HG03175 (cell line): ENCODE measurements at regions not wholly inside any gene's neighbourhood (a gene's known extent, or its start where the extent isn't known, plus 50 kb on each side); places are given as distances from the start of the nearest gene placed in this dataset.

Experiments
- ATAC-seq: cut with Tn5 transposase; IDR thresholded peaks from one replicate; pipeline ENCODE4 v1.9.1; 2021; ENCODE audit warnings: mild to moderate bottlenecking, moderate library complexity; ENCODE audit not compliant: unreplicated experiment

DNA sequence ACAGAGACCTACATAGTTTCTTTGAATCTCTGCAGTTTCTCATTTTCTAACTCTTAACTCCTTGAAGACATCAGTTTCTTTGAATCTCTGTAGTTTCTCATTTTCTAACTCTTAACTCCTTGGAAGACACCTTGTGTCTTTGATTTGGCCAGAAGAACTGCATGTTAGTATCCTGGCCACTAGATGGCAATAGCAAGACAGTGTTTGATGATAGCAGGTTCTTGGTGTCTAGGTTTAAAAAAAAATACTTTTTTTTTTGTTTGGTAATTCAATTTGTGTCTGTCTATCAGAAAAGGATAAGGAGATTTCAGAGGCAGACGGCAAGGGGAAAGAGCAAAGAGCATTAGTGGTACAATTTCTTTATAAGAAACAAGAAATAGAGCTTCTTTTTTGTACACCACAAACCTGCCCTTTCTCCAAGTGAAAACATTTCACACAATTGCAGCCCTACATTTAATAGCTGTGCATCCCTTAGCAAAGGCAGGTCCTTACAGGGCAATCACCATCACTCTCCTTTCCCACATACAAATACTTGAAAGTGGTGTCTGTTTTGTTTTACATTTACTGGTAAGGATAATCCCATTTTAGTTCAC is 1324.9 kb upstream of the CDH8 start:
- peak; percentile 76 for ATAC-seq

DNA sequence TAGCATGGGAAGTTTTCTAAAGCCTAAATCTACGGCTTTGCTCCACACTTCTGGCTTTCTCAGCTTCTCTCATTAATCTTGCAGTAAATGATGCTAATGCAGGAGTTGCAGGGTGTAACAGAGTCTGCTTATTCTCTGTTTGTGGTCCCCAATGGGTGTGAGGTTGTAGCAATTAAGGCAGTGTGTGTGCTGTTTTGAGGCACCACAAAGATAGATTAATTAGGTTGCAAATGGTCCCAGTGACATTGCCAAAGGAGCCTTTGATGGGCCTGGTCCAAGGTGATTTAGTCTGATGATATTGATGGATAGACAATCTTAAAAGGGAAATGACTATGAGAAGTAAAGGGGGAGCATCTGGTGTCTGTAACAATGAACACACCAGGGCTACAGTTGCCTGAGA is 1313.7 kb upstream of the CDH8 start:
- no peak for ATAC-seq

DNA sequence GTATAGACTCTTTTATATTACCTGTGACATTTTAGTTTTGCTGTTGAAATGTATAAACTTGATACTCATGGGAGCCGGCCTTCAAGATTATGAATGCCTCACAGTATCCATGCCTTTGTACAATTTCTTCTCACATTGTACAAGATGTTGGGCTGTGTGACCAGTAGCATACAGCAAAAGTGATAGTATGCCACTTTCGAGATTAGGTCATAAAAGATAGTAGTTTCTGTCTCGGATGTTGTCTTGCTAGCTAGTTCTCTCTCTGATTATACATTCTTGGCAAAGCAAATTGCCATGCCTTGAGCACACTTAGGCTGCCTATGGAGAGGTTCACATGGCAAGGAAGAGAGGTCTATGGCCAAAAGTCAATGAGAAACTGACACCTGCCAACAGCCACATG is 1309.8 kb upstream of the CDH8 start:
- ATAC-seq: no peak

DNA sequence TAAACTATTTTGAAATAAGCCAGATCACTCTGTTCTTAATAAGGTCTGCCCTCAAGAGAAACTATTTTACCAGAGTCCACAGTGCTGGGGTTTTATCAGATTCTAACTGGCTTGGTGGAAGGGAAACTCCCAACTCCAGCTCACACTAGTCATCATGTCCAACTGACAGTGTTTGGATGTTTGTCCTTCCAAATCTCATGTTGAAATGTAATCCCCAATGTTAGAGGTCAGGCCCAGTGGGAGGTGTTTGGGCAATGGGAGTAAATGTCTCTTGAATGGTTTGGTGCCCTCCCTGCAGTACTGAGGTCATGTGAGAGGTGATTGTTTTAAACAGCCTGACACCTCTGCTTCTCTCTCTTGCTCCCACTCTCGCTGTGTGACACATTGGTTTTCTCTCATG is 1301.0 kb upstream of the CDH8 start:
- ATAC-seq: no peak

DNA sequence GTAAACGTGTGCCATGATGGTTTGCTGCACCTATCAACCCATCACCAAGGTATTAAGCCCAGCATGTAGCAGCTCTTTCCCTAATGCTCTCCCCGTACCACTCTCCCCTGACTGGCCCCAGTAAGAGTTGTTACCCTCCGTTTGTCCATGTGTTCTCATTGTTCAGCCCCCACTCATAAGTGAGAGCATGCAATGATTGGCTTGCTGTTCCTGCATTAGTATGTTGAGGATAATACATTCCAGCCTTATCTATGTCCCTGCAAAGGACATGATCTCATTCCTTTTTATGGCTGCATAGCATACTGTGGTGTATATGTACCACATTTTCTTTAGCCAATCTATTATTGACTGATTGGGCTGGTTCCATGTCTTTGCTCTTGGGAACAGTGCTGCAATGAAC is 1294.9 kb upstream of the CDH8 start:
- ATAC-seq: no peak

DNA sequence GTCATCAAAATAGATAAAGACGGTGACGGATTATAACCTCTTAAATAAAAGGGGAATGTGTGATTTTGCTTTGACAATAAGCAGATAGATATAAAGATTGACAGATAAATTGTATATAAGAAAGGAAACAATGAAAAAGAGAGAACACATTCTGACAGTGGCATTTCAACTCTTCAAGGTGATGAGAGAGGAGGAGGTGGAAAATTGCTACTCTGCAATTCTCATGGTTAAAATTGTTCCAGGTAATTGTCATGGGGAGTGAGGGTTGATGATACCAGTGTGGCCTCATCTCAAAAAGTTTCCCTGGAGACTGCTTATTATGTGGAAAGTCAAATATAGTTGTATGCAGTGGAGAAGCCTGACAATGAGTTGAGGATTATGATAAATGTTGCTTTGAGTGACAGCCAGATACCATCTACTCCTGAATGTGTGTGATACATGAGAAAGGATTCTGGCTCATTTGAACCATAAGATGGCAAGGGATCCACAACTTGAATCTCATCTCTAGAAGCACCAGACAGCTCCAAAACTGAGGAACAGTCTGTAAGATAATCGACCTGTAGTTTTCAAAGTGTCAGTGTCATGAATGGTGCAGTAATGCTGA is 1290.6 kb upstream of the CDH8 start:
- no peak for ATAC-seq

DNA sequence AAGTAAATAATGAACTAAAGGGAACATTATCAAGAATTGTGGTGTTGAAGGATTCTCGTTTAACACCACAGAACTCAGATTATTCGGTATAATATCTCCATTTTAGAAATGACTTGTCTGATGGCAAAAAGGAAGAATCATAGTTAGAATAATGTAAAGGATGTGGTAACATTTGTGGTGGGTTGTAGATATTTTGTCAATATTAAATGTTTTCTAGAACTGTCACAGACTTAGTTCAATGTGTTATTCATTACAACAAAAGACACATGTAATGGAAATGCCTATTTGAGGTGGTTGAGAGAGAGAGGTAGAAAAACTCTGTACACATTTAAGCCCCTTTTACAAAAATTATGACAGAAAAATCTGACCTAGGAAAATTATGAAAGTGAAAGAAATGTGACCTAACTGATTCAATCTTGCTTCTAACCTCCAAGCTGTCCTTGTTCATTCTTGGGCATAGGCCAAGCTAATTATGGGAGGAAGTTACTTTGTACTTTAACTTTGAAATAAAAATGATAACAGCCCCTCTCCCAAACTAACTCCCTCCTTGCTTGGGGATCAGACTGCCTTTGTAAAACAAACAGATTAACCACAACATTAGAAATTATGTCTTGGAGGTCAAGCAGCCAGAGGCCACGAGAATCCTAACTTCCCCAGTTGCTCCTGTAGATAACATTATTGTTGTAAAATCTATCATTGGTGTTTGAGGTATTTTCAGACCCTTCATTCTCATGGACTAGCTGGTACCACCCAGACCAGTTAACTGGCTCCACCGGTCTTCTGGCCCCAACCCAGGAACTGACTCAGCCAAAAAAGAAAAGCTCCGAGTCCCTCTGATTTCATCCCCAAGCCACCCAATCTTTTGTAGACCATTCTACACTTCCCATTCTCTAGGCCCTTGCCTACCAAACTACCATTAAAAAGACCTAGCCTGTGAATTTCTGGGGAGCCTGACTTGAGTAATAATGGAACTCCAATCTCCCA is 1287.8 kb upstream of the CDH8 start:
- no peak for ATAC-seq

DNA sequence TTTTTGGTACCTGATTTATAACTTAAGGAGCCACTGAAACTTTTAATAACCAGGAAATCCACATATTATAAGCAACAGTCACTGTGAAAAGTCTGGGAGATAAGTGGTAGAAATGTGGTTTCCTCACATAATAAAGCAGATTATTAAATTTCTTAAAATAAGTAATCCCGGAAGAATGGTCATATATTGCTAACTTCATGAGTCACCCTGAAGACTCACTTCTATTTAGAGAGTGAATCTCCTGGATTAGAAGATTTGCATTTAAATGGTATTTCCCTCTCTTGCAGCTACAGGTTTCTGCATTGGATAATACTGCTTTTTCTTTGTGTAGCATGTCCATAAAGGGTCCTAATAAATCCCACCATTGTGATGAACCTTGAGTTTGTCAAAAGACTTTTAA is 1286.8 kb upstream of the CDH8 start:
- ATAC-seq: no peak

DNA sequence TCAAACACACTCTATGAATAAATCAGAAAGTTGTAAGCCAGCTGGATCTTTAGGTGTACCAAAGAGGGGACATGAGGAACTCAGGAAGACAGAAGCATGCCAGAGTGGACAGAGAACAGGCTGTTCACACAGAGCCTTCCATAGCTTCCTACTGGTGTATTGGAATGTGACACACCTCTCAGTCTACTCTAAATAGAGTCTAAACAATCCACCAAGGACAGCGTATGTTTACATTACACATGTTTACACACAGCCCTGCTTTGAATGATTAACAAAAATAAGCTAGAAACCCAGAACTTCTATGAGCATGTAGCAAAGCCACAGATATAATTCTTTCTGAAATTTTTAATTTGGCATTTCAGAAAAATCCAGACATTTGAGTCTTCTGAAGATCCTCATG is 1279.0 kb upstream of the CDH8 start:
- ATAC-seq: no peak

DNA sequence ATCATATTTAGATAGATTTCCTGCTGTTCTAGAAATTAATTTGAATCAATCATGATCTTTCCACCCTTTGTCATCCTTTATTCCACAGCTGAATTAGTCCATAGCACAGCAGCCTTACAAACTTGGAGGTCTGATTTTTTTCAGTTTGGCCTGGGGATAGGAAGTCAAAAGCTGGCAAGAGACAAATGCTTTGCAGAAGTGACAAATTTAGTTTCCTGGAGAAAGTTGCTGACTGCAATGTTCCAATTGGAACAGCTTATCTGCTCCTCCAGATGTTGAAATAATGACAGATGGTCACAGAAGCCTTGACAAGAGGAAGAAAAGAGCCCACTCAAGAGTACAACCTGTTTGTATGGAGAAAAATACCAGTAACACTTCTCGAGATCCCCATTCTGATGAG is 1276.1 kb upstream of the CDH8 start:
- ATAC-seq: no peak

DNA sequence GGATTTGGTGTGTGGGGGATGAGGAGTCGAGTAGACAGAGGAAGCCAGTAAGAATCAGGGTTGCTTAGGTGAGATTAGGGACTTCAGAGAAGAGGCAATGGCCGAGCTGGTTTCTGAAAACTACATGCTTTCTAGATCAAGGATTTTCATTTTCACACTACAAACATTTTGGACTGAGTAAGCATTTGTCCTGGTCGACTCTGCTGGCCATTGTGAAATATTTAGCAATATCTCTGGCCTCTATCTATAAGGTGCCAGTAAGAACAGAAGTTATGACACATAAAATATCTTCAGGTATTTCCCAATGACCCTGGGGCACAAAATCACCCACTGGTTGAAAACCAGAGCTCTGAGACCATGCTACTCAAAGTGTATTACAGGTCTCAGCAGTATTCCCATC is 1275.1 kb upstream of the CDH8 start:
- ATAC-seq: no peak

DNA sequence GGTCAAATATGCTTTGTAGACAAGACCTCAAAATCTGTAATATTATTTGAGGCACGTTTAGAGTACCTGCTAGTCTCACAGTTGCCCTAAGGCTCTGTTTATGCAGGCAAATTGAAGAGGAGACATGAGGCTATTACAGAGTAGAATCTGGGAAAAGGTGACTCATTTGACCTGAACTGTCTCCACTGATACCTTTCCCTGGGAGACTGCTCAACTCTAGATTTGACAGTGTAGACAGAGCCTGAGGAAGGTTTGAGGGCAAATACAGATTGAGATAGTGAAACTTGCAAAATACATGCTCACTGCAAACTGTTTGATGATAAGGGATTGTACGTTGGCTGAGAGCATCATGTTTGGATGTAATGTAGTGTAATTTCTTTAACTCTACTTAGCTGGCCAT is 1266.6 kb upstream of the CDH8 start:
- no peak for ATAC-seq

DNA sequence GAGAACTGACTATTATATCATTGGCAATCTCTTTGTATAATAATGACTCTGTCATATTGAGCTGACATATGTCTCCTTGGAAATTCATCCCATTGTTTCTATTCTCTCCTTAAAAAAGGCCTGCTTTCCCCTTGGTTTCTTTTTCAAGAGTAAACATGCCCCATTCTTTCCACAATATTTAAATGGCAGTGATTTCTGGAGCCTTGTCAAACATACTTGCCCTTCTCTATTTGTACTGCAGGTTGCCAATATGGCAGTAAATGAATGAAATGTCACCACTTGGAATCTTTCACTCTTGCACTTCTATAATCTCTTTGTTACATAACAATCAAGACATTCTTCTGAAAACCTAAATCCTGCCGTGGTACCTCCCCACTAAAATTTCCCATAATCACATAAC is 1265.1 kb upstream of the CDH8 start:
- ATAC-seq: no peak

DNA sequence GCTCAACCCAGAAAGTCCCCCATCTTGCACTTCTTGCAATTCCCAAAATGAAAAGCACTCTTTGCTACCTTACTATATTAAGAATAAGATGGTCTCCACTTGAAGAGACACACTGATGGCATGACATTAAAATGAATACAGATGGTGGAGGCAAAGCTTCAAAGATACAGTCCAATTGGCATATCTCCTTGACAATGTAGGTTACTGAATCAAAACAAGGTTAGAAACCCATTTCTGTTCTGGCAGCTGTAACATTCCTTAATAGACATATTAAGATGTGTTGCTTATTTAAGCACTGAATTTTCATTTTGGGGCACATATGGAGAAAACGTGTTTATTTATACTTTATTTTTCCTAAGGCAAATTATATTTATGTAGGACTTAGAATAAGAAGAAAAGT is 1262.8 kb upstream of the CDH8 start:
- ATAC-seq: no peak

DNA sequence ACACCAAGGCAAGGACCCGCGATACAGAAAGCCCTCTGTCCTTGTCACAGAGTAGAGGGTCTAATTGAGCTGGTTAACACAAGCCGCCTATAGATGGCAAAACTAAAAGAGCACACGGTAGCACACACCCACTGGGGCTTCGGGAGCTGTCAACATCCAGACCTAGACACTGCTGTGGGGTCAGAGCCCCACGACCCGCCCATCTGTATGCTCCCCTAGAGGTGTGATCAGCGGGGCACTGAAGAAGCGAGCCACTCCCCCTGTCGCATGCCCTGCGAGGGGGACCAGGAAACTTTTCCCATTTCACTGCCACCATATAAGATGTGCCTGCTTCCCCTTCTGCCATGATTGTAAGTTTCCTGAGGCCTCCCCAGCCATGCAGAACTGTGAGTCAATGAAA is 1255.8 kb upstream of the CDH8 start:
- ATAC-seq: no peak

DNA sequence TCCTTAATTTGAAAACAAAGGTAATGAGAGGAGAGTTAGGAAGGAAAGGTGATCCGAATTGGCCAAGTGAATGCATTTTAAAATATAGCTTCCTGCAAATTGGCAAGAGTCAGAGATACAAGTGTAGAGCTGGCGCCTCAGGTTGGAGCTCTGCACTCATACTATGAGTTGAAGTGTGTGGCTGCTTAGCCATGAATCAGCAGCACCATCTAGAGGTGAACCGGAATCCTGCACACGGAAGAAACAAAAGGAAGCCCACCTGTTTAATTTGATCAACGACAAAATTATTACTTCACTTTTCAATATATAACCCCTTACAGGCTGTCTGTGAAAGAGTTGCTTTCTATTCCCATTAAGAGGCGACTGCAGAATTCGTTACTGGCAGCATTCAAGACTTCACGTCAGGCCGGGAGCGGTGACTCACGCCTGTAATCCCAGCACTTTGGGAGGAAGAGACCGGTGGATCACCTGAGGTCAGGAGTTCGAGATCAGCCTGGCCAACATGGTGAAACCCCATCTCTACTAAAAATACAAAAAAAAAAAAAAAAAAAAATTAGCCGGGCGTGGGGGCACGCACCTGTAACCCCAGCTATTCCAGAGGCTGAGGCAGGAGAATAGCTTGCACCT is 1253.7 kb upstream of the CDH8 start:
- no peak for ATAC-seq

DNA sequence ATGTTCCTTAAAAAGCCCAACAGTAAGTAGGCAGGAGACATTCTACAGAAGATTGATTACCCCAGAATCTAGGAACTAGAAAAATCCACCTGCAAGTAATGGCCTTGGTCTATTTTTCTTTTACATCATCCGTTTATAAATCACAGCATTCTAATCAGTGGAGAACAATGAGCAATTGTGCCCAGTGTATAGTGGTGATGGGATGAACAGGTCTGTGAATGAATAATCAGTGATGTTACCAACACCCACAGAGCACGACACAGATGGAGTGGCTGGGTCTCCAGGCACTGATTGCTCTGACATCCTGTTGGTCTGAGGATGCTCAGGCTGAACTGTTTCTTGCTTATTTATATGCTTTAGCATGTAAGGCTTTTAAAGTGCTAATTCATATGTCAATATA is 1251.2 kb upstream of the CDH8 start:
- ATAC-seq: no peak

DNA sequence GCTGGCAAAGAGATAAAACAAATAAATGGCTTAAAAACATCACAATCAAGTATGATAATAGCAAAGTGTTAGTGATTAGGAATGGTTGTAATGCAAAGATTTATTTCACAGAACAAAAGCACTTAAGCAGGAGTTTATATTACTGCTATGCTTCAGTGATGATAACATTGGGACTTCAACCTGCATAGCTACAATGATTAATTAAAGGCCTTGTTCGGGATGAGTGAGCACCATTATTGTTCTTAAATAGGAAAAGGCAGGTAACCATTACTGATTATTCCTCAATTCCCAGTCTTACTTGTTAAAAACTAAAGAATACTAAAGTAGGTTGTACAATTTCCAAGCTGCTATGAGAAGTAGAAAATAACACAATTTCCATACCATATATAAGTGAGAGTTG is 1247.5 kb upstream of the CDH8 start:
- no peak for ATAC-seq

DNA sequence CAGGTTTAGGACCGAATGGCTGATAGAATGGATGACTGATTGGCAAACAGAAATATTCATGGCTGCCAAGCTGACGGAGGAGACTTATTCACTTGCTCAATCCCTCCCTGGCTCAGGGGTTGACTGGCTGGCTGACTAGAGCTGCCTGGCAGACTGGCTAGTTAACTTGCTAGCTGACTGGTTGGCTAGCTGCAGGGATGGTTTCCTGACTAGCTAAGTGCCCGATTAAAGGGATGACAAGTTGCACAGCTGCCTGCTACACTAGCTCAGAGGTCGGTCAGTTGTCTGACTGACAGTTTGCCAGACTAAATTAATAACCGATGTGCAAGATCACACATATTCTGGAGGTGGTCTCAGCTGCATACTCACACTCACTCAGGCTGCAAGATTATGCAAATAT is 1208.4 kb upstream of the CDH8 start:
- ATAC-seq: no peak

DNA sequence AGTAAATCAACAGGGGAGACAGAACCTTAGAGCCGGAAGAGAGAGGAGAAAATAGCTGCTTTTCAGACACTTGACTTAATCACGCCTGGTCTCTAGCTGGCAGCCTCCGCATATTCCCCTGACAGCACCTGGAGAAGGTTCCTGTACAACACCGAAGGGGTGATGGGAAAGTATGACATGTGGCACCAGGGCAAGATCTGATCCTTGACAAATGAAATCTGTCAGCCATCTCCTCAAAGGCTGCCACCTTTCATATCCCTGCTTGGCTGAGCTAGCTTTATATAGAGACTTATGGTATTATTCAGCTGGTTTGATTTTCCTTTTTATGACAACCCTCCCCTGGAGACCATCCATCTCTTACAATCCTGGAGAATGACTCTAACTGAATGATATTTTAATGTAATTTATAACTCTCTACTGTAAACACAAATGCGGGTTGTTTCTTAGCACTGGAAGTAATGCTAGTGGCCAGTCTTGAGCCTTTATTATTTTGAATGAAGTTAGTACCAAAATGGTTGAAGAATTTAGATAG is 1205.3 kb upstream of the CDH8 start:
- no peak for ATAC-seq

DNA sequence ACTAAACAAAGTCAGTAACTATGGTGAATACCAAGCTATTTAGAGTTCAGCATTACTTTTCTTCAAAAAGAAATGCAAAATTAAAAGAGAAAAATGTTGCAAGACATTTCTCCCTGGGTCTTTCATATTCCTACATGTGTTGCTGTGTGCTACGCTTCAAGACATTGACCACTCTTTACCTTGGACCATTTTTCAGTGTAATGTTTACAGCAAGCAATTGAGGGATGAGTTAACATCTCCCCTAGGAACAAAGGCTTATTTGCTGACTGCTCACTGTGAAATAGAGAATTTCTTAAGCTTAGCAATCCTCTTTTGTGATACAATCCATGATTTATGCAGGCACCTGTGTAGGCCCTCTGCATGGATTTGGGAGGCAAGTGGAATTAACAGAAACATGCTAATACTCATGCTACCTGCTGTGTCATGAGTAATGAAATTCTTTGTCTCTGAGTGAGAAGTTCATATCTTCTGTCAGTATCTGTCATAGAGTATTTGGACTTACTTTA is 1202.9 kb upstream of the CDH8 start:
- no peak for ATAC-seq
